ENCODE measurements at regions not wholly inside any gene's neighbourhood (a gene's known extent, or its start where the extent isn't known, plus 50 kb on each side); places are given as distances from the start of the nearest gene placed in this dataset.

DNA sequence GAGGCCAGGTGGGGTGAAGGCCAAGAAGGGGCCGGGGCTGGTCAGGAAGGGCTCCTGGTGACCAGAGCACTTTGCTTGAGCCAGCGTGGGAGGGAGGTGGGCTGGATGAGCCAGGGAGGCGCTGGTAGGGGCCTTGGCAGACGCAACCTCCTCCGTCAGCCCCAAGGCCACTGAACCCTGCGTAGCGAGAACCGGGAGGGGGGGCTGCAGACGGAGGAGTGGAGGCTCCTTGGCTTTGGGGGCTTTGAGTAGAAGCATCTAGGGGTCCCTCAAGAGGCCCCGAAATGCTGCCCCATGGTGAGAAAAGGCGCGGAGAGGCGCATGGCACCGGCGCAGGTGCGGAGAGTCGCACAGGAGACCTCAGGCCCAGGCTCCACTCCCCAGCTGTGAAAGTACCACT lies 1888.0 kb upstream of the CDH9 start:
- TF ChIP-seq, protein P1, sequence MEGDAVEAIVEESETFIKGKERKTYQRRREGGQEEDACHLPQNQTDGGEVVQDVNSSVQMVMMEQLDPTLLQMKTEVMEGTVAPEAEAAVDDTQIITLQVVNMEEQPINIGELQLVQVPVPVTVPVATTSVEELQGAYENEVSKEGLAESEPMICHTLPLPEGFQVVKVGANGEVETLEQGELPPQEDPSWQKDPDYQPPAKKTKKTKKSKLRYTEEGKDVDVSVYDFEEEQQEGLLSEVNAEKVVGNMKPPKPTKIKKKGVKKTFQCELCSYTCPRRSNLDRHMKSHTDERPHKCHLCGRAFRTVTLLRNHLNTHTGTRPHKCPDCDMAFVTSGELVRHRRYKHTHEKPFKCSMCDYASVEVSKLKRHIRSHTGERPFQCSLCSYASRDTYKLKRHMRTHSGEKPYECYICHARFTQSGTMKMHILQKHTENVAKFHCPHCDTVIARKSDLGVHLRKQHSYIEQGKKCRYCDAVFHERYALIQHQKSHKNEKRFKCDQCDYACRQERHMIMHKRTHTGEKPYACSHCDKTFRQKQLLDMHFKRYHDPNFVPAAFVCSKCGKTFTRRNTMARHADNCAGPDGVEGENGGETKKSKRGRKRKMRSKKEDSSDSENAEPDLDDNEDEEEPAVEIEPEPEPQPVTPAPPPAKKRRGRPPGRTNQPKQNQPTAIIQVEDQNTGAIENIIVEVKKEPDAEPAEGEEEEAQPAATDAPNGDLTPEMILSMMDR (IDR thresholded peaks at IDR 0.05; ENCODE audit: borderline replicate concordance, extremely low read depth, low read length, poor library complexity, severe bottlenecking) = no peak
- TF ChIP-seq EZH2 (IDR thresholded peaks at IDR 0.05; ENCODE audit: borderline replicate concordance, low read depth, low read length, severe bottlenecking) = no peak

Measured in DND-41 (cell line).